Transverse colon (tissue), 4 donors: ENCODE measurements at regions not wholly inside any gene's neighbourhood (a gene's known extent, or its start where the extent isn't known, plus 50 kb on each side); places are given as distances from the start of the nearest gene placed in this dataset.

Source experiments
- DNase-seq: peaks from one replicate; pipeline ENCODE4 v3.0.0-alpha.2; 2019
- H3K27ac ChIP-seq, 4 donors: fragments of 200-600 bp; sonication (generic); 2 replicates each; pipeline ENCODE4 v1.5.1; 2016 to 2018; ENCODE audit warnings: inconsistent platforms in 4 of 4
- H3K27me3 ChIP-seq: fragments of 200-600 bp; sonication (generic); 2 replicates; pipeline ENCODE4 v1.5.1; 2017; ENCODE audit warnings: inconsistent platforms
- H3K36me3 ChIP-seq, 4 donors: fragments of 200-600 bp; sonication (generic); 2 replicates each; pipeline ENCODE4 v1.5.1; 2017 to 2019; ENCODE audit warnings: inconsistent platforms in 4 of 4
- H3K4me1 ChIP-seq, 4 donors: fragments of 200-600 bp; sonication (generic); 2 replicates each; pipeline ENCODE4 v1.5.1; 2017 to 2020; ENCODE audit warnings: inconsistent platforms in 4 of 4
- H3K4me3 ChIP-seq, 4 donors: fragments of 200-600 bp; sonication (generic); 1 replicate in 1 of 4; 2 replicates in 3 of 4; pipeline versions ENCODE4 v1.5.1 to v1.6.1; 2017 to 2019; ENCODE audit warnings: inconsistent platforms in 4 of 4
- H3K9me3 ChIP-seq, 2 donors: fragments of 200-600 bp; sonication (generic); 2 replicates each; pipeline ENCODE4 v1.5.1; 2017 to 2019; ENCODE audit warnings: inconsistent platforms in 2 of 2
- EP300 ChIP-seq: sonication (generic); formaldehyde crosslinking; IDR thresholded peaks from one replicate; pipeline ENCODE4 v1.6.1; 2017; ENCODE audit warnings: antibody characterized with exemption, low read depth
- POLR2A ChIP-seq: fragments of 450-650 bp; IDR thresholded peaks from one replicate; pipeline ENCODE4 v1.6.1; 2016; ENCODE audit warnings: antibody characterized with exemption, mild to moderate bottlenecking, moderate library complexity
- POLR2AphosphoS5 ChIP-seq, 3 donors: sonication (generic); formaldehyde crosslinking; IDR thresholded peaks; one replicate each; pipeline ENCODE4 v1.6.1; 2016; ENCODE audit warnings: antibody characterized with exemption in 3 of 3
- WGBS, 2 donors: methylation state at CpG; one replicate each; pipeline ENCODE4 v1.1.5; 2018; ENCODE audit warnings: low coverage in 1 of 2; 5-methylcytosine and 5-hydroxymethylcytosine counted together
- in situ Hi-C, 4 donors: fragments of 200-750 bp; cut with MboI; loops; one replicate each; pipeline versions ENCODE4 v1.15.0 to v1.15.1; 2017; ENCODE audit warnings: low sequenced_read_pairs in 3 of 4, low pct_ligation_motif_present in 1 of 4, low pct_unique_long_range_greater_than_20kb in 1 of 4
- intact Hi-C: fragments of 100-400 bp; cut with DNase I; formaldehyde crosslinking; loops from one replicate; pipeline ENCODE4 v1.15.1; 2023; ENCODE audit warnings: low total_unique reads
- TF ChIP-seq, protein P1 (sequence below), 5 experiments: fragments of 200-600 bp in 3 of 5; fragments of 450-650 bp in 2 of 5; sonication (generic) in 3 of 5; IDR thresholded peaks; 1 replicate in 2 of 5; 2 replicates in 3 of 5; pipeline ENCODE4 v1.5.1; 2016 to 2017; ENCODE audit warnings: antibody characterized with exemption in 5 of 5, inconsistent platforms in 3 of 5, mild to moderate bottlenecking in 2 of 5, moderate library complexity in 1 of 5

GRCh38 chr10:44774676-44775401, 136.3 kb upstream of the TMEM72 start:
- no peak overlapping the region for H3K27ac ChIP-seq
- H3K4me1 ChIP-seq: peaks cover 0 to 3% (median 0%) of the 10 kb centered on the region in 4 donors
- in situ Hi-C loops (no loop called here), intact Hi-C loops (no loop called here)
- TF ChIP-seq, protein P1, sequence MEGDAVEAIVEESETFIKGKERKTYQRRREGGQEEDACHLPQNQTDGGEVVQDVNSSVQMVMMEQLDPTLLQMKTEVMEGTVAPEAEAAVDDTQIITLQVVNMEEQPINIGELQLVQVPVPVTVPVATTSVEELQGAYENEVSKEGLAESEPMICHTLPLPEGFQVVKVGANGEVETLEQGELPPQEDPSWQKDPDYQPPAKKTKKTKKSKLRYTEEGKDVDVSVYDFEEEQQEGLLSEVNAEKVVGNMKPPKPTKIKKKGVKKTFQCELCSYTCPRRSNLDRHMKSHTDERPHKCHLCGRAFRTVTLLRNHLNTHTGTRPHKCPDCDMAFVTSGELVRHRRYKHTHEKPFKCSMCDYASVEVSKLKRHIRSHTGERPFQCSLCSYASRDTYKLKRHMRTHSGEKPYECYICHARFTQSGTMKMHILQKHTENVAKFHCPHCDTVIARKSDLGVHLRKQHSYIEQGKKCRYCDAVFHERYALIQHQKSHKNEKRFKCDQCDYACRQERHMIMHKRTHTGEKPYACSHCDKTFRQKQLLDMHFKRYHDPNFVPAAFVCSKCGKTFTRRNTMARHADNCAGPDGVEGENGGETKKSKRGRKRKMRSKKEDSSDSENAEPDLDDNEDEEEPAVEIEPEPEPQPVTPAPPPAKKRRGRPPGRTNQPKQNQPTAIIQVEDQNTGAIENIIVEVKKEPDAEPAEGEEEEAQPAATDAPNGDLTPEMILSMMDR (IDR thresholded peaks at IDR 0.05): no peak
- TF ChIP-seq POLR2AphosphoS5 (IDR thresholded peaks at IDR 0.05) (no peak), EP300 (no peak), POLR2A (no peak)
- no peaks in the 10 kb centered on the region for H3K27me3 ChIP-seq
- DNase-seq: no peak
- H3K9me3 ChIP-seq: no peaks in the 10 kb centered on the region
- WGBS, 2 donors: 40 to 64% methylated on average over 1 to 4 of the region's 4 CpGs
- no peaks in the 10 kb centered on the region for H3K36me3 ChIP-seq
- H3K4me3 ChIP-seq: no peak overlapping the region

DNA sequence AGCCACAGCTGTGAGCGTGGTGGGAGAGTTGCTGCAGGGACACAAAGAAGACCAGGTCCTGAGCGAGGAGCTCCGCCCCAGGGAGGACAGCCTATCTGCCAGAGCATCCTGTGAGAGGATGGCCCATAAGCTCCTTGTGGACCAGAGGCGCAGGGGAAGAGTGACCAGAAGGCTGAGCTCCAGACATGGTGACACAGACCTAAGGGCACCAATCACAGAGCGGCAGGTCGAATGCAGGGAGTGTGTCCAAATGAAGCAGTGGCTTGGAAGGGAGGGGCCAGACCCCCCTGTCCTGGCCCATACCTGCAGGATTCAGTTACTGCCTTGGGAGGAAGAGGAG, 135.8 kb upstream of the TMEM72 start:
- Histone ChIP-seq H3K36me3 (no peaks in the 10 kb centered on the region), H3K27ac (no peak overlapping the region), H3K27me3 (no peaks in the 10 kb centered on the region), H3K9me3 (no peaks in the 10 kb centered on the region), H3K4me3 (no peak overlapping the region), H3K4me1 (no peaks in the 10 kb centered on the region)
- whole genome bisulfite sequencing, 2 donors: 86% methylated on average over 6 of the region's 6 CpGs; no CpG with 5 or more reads in 1 of the 2 donors
- in situ Hi-C loops (no loop called here), intact Hi-C loops (no loop called here)
- TF ChIP-seq POLR2A (no peak), POLR2AphosphoS5 (IDR thresholded peaks at IDR 0.05) (no peak), EP300 (no peak)
- TF ChIP-seq, protein P1 (IDR thresholded peaks at IDR 0.05): no peak
- no peak for DNase-seq

- Histone ChIP-seq H3K4me1 (no peaks in the 10 kb centered on the region), H3K27me3 (no peaks in the 10 kb centered on the region), H3K36me3 (no peaks in the 10 kb centered on the region), H3K4me3 (no peak overlapping the region), H3K27ac (no peak overlapping the region), H3K9me3 (no peaks in the 10 kb centered on the region)
- no peak for DNase-seq
- in situ Hi-C loops: no loop called here
- WGBS, 2 donors: 68% methylated on average over 3 of the region's 3 CpGs
- TF ChIP-seq POLR2A (no peak), EP300 (no peak), POLR2AphosphoS5 (IDR thresholded peaks at IDR 0.05) (no peak)
- TF ChIP-seq, protein P1 (IDR thresholded peaks at IDR 0.05): no peak
- intact Hi-C loops: no loop called here
Observed at GRCh38 chr10:44776181-44776580, 135.0 kb upstream of the TMEM72 start.

- Histone ChIP-seq H3K4me1 (no peaks in the 10 kb centered on the region), H3K9me3 (no peaks in the 10 kb centered on the region), H3K36me3 (no peaks in the 10 kb centered on the region), H3K27ac (no peak overlapping the region), H3K27me3 (no peaks in the 10 kb centered on the region), H3K4me3 (no peak overlapping the region)
- TF ChIP-seq EP300: no peak
- intact Hi-C loops (no loop called here), in situ Hi-C loops (no loop called here)
- 84 to 100% methylated on average over 1 to 7 of the region's 7 CpGs for WGBS, 2 donors
- DNase-seq: no peak
Observed at GRCh38 chr10:44779511-44779910, 131.6 kb upstream of the TMEM72 start.

GRCh38 chr10:44780426-44780825, 130.7 kb upstream of the TMEM72 start:
- no peaks in the 10 kb centered on the region for H3K27me3 ChIP-seq
- WGBS, 2 donors: 78 to 80% methylated on average over 2 of the region's 2 CpGs
- intact Hi-C loops (no loop called here), in situ Hi-C loops (no loop called here)
- TF ChIP-seq POLR2A (no peak), POLR2AphosphoS5 (IDR thresholded peaks at IDR 0.05) (no peak), EP300 (no peak)
- TF ChIP-seq, protein P1 (IDR thresholded peaks at IDR 0.05): no peak
- DNase-seq: no peak
- H3K4me3 ChIP-seq: no peak overlapping the region
- H3K27ac ChIP-seq: no peak overlapping the region
- no peaks in the 10 kb centered on the region for H3K36me3 ChIP-seq
- no peaks in the 10 kb centered on the region for H3K4me1 ChIP-seq
- no peaks in the 10 kb centered on the region for H3K9me3 ChIP-seq
